COLO668 (cell line): ENCODE measurements at regions not wholly inside any gene's neighbourhood (a gene's known extent, or its start where the extent isn't known, plus 50 kb on each side); places are given as distances from the start of the nearest gene placed in this dataset.

Experiments
- DNase-seq: peaks from one replicate; lab custom pipeline; 2025; ENCODE audit not compliant: unreplicated experiment; lab: John Stamatoyannopoulos, UW

- no peak for DNase-seq
Measured at GRCh38 chr2:204315236-204315662, 230.0 kb upstream of the PARD3B start.

- no peak for DNase-seq
Measured at GRCh38 chr2:204317640-204318039, 227.6 kb upstream of the PARD3B start.

GRCh38 chr2:204321027-204321800 lies 224.1 kb upstream of the PARD3B start:
- no peak for DNase-seq

- no peak for DNase-seq
Measured at GRCh38 chr2:204321910-204322751, 223.1 kb upstream of the PARD3B start.

GRCh38 chr2:204325468-204325867 lies 219.8 kb upstream of the PARD3B start:
- DNase-seq: peak; percentile 30

GRCh38 chr2:204328373-204328772 lies 216.9 kb upstream of the PARD3B start:
- DNase-seq: no peak

- DNase-seq: no peak
Measured at GRCh38 chr2:204329016-204329415, 216.3 kb upstream of the PARD3B start.

GRCh38 chr2:204329532-204329931 lies 215.7 kb upstream of the PARD3B start:
- no peak for DNase-seq

GRCh38 chr2:204331180-204331579 lies 214.1 kb upstream of the PARD3B start:
- no peak for DNase-seq

GRCh38 chr2:204331988-204332387 lies 213.3 kb upstream of the PARD3B start:
- DNase-seq: no peak

GRCh38 chr2:204332706-204333105 lies 212.6 kb upstream of the PARD3B start:
- DNase-seq: no peak

- DNase-seq: no peak
Measured at GRCh38 chr2:204333861-204334260, 211.4 kb upstream of the PARD3B start.

GRCh38 chr2:204335451-204336058 lies 209.7 kb upstream of the PARD3B start:
- DNase-seq: no peak

- no peak for DNase-seq
Measured at GRCh38 chr2:204336153-204336744, 209.0 kb upstream of the PARD3B start.

GRCh38 chr2:204337638-204338037 lies 207.6 kb upstream of the PARD3B start:
- DNase-seq: no peak

- no peak for DNase-seq
Measured at GRCh38 chr2:204339212-204339715, 206.0 kb upstream of the PARD3B start.

- DNase-seq: no peak
Measured at GRCh38 chr2:204340511-204340910, 204.8 kb upstream of the PARD3B start.

GRCh38 chr2:204341887-204342276 lies 203.4 kb upstream of the PARD3B start:
- DNase-seq: no peak

- DNase-seq: no peak
Measured at GRCh38 chr2:204343685-204344084, 201.6 kb upstream of the PARD3B start.

GRCh38 chr2:204344119-204344518 lies 201.2 kb upstream of the PARD3B start:
- DNase-seq: no peak

GRCh38 chr2:204346906-204347305 lies 198.4 kb upstream of the PARD3B start:
- no peak for DNase-seq
